H4 (cell line): ENCODE measurements at regions not wholly inside any gene's neighbourhood (a gene's known extent, or its start where the extent isn't known, plus 50 kb on each side); places are given as distances from the start of the nearest gene placed in this dataset.

Experiments used
- DNase-seq: peaks from one replicate; pipeline ENCODE4 v3.0.0-alpha.2; 2015; ENCODE audit warnings: low spot score

GRCh38 chr2:121961761-121962160, 206.3 kb downstream of the TSN start:
- no peak for DNase-seq

GRCh38 chr2:121965661-121966060, 210.2 kb downstream of the TSN start:
- DNase-seq = no peak

DNA sequence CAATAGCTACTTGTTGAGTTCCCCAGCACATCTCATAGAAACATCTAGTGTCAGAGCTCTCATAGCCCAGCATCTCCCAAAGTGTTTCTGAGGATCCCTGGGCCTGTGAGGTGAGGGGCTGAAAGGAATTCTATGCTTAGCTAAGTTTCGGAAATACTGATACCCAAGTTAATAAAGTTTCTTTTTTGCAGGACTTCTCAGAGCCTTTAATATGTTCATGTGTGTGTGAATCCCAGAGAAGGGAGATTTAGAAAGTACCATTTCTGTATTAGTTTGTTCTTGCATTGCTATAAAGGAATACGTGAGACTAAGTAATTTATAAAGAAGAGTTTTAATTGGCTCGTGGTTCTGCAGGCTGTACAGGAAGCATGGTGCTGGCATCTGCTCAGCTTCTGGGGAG, 211.2 kb downstream of the TSN start:
- DNase-seq = no peak

DNA sequence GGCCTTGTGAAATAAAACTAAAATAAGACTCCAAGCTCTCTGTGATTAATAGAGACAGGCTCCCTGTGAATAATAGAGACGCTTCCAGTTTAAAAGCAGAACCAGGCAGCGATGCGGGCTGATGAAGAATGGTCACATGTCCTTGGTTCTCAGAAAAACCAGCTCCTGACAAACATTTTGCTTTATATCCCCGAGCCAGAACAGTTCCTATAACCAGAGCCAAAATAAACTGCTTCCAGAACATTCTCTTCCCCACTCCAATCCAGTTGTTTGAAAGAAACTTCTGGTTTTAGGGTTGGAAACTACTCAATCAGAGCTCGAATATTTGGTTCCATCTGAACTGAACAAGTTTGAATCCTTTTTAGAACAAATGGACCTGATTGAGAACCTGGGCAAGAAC, 213.7 kb downstream of the TSN start:
- no peak for DNase-seq

DNA sequence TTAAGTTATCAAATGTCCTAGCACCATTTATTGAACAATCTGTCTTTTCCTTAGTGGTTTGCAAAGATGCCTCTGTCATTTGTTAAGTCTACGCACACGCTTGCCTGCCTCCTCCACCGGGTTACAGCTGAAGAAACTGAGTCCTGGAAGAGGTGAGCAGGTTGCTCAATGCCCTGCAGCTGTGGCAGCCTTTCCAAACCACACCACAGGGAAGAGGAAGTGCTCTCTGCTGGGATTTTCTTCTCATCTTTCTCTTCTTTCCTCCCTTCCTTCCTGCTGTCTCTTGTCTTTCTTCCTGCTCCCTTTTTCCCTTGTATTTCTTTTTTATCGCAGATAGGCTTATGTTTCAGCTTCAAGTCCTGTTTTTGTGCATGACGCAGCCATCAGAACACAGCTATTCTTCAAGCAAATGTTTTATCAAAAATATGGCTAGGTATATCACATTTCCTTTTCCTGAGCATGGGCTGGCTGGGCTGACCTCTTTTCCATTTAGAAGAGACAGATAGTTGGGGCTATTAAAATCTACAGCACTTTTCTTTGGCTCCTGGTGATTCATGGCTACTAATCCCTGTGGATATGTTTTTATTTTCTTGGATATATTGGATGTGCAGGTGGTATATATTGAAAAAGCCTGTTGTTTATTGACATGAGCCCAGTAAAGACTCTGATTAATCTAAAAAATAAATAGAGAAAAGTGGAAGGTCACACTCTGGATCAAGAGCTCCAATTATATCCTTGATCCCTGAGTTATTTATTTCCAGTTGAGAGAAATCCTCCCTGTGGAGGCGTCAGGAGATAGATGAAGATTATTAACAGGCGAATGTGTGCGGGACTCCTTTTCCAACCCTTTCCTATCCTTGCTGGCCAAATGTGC, 214.6 kb downstream of the TSN start:
- DNase-seq = no peak

- no peak for DNase-seq
Measured at GRCh38 chr2:121972203-121972602, 216.8 kb downstream of the TSN start.

DNA sequence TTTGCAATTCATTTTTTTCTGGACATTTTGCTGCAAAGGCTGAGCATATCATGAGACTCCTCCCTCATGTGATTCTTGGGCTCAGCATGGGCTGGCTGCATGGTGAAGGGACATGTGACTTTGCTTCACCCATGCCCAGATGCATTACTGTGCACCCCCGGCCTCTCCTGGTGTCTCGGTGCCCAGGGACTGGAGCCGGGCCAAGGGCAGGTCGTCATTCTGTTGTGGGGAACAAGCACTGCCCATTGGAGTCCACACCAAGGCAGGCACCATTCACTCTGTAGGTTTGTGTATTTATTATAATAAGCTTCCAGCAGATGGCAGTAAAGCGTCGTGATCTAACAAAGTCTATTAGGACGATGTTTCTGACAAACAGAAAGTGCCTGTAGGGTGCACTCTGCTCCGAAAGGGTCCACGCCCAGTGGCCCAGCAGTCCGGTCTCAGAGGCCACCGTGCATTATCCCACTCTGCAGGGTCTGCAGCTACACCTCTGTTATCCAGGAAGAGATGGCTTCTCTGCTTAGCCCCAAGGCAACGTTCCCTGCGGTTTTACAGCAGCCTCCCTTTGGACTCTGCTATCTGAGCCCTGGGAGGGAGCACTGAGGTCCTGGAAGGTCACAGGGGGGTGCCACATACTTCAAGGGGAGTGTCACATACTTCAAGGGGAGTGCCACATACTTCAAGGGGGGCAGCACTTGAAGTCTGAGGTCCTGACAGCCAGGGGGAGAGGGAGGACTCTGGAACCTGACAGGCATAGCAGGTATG, 219.6 kb downstream of the TSN start:
- peak; percentile 77 for DNase-seq

DNA sequence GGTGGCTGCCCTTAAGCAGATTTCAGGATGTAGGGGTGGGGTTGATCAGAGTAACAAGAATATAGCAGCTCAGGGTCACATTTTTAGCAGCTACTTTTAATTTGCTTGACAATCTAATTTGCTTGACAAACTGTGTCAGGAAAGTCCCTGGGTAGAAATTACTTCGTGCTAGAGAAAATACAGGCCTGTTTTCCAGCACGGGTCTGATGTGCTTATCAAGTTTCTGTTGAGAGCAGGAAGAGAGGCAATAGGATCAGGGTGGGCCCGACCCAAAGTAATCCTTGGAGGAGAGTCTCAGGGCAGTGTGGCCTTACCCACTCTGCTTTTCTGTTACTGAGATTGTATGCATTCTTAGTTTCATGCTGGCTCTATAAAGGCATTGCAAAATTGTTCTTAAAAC, 221.5 kb downstream of the TSN start:
- no peak for DNase-seq

GRCh38 chr2:121977326-121977725, 221.9 kb downstream of the TSN start:
- DNase-seq = no peak

DNA sequence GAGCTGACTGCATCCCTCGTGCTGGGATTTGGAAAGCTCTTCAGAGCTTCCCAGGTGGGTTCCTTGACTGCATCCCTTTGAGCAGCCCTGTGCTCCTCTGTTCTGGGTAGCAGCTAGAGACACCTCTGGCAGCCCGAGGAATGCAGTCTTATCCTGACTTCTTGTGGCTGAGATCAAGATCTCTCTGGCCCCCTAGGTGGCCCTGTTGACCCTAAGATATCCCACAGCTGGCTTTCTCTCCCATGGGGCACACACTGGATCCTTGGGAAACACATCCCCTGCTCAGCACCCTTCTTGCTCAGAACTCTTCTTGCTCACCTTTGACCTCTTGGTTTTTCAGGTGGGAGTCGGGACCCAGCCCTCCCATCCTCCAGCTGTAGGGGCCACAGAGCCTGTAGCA, 237.2 kb downstream of the TSN start:
- DNase-seq = no peak

GRCh38 chr2:121993682-121994081, 238.2 kb downstream of the TSN start:
- DNase-seq = no peak

GRCh38 chr2:121994238-121995206, 239.1 kb downstream of the TSN start:
- no peak for DNase-seq

DNA sequence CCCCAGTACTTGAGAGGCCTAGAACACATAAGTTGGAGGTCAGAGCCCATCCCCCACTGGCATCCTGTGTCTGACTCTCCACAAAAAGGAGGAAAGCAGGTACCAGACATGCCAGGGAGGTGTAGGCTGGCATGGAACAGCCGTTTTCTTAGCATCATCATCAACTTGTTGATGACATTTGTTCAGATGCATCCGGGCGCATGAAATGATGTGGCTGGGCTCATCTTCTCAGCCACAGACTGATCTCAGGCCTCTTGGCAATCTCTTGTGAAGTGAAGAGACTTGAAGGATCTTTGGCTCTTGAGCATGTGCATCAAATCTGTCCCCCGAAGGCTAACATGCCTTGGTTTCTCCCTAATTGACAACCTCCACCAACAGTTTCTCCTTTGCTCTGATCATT, 243.3 kb downstream of the TSN start:
- DNase-seq = no peak

DNA sequence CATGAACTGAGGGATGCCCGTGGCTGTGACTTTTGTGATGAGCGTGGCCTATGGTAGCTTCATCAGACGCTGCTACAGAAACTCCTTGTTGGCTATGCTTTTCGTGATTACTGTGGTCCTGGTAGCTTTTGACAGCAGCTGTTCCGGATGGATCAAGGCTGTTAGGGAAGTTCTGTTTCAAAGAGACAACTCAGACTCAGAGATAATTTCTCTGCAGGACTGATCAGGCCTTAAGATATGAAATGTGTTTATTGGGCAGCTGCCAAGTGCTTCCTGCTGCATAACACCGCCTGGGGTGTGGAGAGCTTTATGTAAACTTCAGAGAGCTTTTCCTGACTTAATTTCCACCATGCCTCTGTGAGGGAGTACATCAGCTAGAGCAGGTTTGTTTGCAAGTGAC, 243.8 kb downstream of the TSN start:
- DNase-seq = peak; percentile 16

DNA sequence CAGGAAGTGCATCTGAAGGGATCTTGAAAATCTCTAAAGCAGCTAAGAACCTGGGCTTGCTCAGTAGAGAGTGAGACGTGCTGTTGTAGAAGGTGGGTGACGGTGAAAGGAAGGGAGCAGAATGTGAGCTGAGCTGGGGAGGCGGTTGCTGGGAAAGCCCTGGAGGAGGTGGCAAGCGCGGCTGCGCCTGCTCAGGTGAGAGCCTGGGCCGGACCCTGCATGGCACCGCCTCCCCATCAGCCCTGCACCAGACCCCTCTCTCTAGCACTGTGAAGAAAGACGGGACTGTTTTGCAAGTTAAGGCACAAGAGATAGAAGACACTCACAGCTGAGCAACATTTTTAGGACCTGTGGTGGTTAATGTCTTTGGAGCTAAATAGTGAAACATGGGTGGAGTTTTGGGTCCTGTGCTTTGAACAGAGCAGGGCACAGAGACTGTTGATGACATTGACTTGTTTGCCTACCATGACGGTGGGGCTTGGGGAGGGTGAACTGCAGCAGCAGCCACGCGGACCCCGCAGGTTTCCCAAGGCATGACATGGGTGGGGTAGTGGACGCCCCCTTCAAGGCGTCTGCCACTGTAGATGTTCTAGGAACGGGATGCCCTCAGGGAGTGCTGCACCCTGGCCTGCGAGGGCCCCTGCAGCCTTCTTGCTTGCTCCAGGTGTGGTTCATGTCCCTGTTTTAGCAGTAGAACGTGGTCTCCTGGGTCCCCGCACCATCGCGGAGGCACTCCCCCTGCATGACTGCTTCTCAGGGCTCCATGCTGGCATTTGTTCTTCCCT, 245.3 kb downstream of the TSN start:
- no peak for DNase-seq

GRCh38 chr2:122001441-122001874, 246.0 kb downstream of the TSN start:
- no peak for DNase-seq

DNA sequence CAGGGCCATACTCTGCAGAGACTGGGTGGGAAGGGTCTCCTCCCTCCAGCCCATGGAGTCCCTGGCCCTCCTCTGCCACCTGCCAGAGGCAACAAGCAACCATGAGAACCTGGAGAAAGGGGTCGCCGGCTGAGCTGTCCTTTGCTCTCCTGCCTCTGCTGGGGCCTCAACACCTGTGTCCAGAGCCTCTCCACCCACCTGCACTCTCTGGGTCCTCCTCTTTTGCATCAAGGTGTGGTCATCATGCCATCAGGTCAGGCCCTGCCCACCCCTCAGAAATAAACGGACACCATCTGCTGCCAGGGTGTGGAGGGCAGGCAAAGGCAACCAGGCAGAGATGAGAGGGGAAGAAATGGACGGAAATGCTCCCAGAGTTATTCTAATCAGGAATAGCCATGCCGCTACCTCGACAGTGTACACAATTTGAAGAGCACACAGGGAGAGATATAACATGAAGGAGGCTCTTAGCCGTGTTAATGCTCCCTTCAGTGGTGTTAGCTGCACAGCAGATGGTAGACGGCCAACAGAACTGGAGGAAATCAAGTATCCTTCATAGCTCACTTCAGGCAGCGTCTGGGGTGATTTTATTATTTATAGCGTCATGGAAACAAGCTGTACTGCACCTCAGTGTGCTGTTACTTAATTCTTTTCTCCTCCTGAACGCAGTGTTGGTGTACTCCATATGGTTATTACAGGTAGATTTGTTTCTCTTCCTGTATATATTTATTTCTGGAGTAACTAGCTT, 247.9 kb downstream of the TSN start:
- DNase-seq = no peak

- no peak for DNase-seq
Measured at GRCh38 chr2:122007126-122007525, 251.7 kb downstream of the TSN start.

- DNase-seq = no peak
Measured at GRCh38 chr2:122007577-122007976, 252.1 kb downstream of the TSN start.

DNA sequence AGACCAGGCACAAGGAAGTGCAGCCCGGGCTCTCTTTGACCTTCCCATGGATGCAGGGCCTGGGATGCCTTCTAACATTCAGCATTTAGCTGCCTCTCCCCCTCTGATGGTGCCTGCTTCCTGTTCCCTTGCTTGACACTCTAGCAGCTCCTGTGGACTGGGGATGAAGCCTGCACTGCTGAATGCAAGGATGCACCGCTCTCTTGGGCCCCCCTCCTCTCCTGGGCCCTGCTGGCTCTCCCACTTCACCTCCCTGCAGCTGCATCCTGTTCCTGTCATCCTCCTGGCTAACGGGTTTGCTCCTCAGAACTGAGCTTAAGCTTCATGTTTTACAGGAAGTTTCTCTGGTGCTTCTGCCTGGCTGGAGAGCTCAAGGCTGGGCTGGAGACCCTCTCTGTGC, 254.1 kb downstream of the TSN start:
- DNase-seq = no peak
